ENCODE measurements at regions not wholly inside any gene's neighbourhood (a gene's known extent, or its start where the extent isn't known, plus 50 kb on each side); places are given as distances from the start of the nearest gene placed in this dataset.

GRCh38 chr13:74865656-74866055 is 616.3 kb downstream of the TBC1D4 start:
- DNase-seq: no peak

- DNase-seq: no peak
Measured at GRCh38 chr13:74860789-74861188, 621.2 kb downstream of the TBC1D4 start.

- no peak for DNase-seq
Measured at GRCh38 chr13:74850893-74851292, 631.1 kb downstream of the TBC1D4 start.

GRCh38 chr13:74847966-74848365 is 634.0 kb downstream of the TBC1D4 start:
- no peak for DNase-seq

GRCh38 chr13:74845806-74846205 is 636.2 kb downstream of the TBC1D4 start:
- no peak for DNase-seq

GRCh38 chr13:74841651-74842050 is 640.3 kb downstream of the TBC1D4 start:
- no peak for DNase-seq

- DNase-seq: no peak
Measured at GRCh38 chr13:74841123-74841522, 640.8 kb downstream of the TBC1D4 start.

GRCh38 chr13:74839656-74840055 is 642.3 kb downstream of the TBC1D4 start:
- no peak for DNase-seq

- peak; percentile 5 for DNase-seq
Measured at GRCh38 chr13:74838096-74838495, 643.9 kb downstream of the TBC1D4 start.

- no peak for DNase-seq
Measured at GRCh38 chr13:74836628-74837027, 645.3 kb downstream of the TBC1D4 start.

- DNase-seq: no peak
Measured at GRCh38 chr13:74835579-74835978, 646.4 kb downstream of the TBC1D4 start.

- no peak for DNase-seq
Measured at GRCh38 chr13:74825938-74826246, 656.1 kb downstream of the TBC1D4 start.

GRCh38 chr13:74825152-74825937 is 656.6 kb downstream of the TBC1D4 start:
- DNase-seq: no peak

GRCh38 chr13:74820809-74821208 is 661.2 kb downstream of the TBC1D4 start:
- no peak for DNase-seq

GRCh38 chr13:74819549-74819948 is 662.4 kb downstream of the TBC1D4 start:
- DNase-seq: no peak

- DNase-seq: no peak
Measured at GRCh38 chr13:74816737-74817136, 665.2 kb downstream of the TBC1D4 start.

GRCh38 chr13:74796157-74796556 is 662.0 kb upstream of the KLF12 start:
- no peak for DNase-seq

- no peak for DNase-seq
Measured at GRCh38 chr13:74795526-74795925, 661.3 kb upstream of the KLF12 start.

- DNase-seq: no peak
Measured at GRCh38 chr13:74794582-74794981, 660.4 kb upstream of the KLF12 start.

GRCh38 chr13:74794147-74794546 is 659.9 kb upstream of the KLF12 start:
- no peak for DNase-seq

GRCh38 chr13:74784959-74785358 is 650.8 kb upstream of the KLF12 start:
- no peak for DNase-seq

- DNase-seq: no peak
Measured at GRCh38 chr13:74778946-74779345, 644.7 kb upstream of the KLF12 start.

GRCh38 chr13:74778087-74778486 is 643.9 kb upstream of the KLF12 start:
- DNase-seq: no peak

GRCh38 chr13:74774264-74774663 is 640.1 kb upstream of the KLF12 start:
- DNase-seq: no peak

- no peak for DNase-seq
Measured at GRCh38 chr13:74773248-74773647, 639.0 kb upstream of the KLF12 start.
